ENCODE measurements at regions not wholly inside any gene's neighbourhood (a gene's known extent, or its start where the extent isn't known, plus 50 kb on each side); places are given as distances from the start of the nearest gene placed in this dataset.
"Not testable (repeated sequence)": the region's sequence is repeated elsewhere in the genome, so short reads cannot be mapped to it uniquely, and the experiment has no call there.

DNA sequence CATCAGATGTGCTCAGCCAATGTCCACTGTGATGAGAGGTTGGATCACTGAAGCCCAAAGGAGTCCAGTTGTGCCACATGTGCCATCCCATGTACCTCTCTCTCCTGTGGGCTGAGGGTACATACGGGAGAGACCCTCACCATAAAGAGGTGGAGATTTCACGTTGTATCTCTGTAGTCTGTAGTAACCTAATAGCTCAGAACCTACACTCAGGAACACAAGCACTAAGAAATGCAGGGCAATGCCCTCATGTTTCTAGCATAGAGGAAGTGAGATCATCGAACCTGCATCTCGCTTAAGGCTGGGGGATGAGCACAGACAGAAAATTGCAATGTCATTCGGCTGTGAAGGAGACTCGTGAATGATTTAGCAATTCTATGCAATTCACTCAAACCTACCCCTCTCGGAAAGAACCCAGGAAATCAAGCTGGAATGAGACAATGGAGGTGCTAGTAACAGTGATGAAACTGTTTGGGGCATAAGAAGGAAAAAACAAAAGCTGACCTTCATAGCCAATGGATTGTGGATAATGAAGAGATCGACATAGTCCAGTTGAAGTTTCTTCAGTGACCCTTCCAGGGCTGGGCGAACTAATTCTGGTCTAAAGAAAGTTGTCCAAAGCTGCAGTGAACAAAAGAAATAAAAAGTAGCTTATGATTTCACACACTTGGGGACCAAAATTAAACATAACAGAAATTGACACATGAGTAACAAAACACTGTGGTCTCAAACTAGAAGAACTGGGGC, 80.3 kb upstream of the UCN3 start:
- Histone ChIP-seq H3K4me3 (no peak overlapping the region), H3K27me3 (no peaks in the 10 kb centered on the region), H3K36me3 (no peaks in the 10 kb centered on the region), H3K9me3 (no peaks in the 10 kb centered on the region), H3K4me1 (peaks cover 0 to 9% (median 0%) of the 10 kb centered on the region in 4 donors), H3K27ac (peak overlapping the region in 1 of 3 donors; percentile 16)
- intact Hi-C loops (cut with DNase I), result no loop called here
- TF ChIP-seq, protein P1, sequence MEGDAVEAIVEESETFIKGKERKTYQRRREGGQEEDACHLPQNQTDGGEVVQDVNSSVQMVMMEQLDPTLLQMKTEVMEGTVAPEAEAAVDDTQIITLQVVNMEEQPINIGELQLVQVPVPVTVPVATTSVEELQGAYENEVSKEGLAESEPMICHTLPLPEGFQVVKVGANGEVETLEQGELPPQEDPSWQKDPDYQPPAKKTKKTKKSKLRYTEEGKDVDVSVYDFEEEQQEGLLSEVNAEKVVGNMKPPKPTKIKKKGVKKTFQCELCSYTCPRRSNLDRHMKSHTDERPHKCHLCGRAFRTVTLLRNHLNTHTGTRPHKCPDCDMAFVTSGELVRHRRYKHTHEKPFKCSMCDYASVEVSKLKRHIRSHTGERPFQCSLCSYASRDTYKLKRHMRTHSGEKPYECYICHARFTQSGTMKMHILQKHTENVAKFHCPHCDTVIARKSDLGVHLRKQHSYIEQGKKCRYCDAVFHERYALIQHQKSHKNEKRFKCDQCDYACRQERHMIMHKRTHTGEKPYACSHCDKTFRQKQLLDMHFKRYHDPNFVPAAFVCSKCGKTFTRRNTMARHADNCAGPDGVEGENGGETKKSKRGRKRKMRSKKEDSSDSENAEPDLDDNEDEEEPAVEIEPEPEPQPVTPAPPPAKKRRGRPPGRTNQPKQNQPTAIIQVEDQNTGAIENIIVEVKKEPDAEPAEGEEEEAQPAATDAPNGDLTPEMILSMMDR (IDR thresholded peaks at IDR 0.05), result no peak
- TF ChIP-seq POLR2A (IDR thresholded peaks at IDR 0.05), result no peak
- DNase-seq (no peak), ATAC-seq (peak; percentile 36 to 70 (median 54))
- WGBS (ENCODE audit: insufficient coverage, low coverage, low lambda C conversion rate, missing lambda C conversion rate), result 28% methylated on average over 9 of the region's 9 CpGs

- H3K27me3 ChIP-seq, result no peaks in the 10 kb centered on the region
- ATAC-seq, result no peak
Observed at GRCh38 chr10:5285186-5285585, 79.6 kb upstream of the UCN3 start.

DNA sequence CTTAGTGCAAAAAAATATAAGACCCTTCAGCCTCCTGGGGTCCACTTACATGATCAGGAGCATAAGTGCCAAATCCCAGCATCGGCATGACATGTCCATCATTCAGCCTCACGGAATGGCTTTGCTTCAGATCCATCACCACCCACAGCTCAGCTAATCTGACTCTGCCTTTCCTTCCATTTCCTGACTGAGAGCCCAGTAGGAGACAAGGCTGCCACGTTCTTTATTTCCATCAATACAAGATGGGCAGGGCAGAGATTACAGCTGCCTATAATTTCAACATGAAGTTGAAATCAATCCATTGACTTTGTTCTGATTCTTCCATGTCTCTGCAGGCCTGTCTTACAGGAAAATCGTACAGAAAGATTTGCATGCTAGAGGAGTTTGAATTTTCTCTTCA, 76.4 kb upstream of the UCN3 start:
- no peak for ATAC-seq
- WGBS (ENCODE audit: insufficient coverage, low coverage, low lambda C conversion rate, missing lambda C conversion rate), result 81% methylated on average over 4 of the region's 4 CpGs

More at GRCh38 chr10:5285186-5285585, 79.6 kb upstream of the UCN3 start:
- intact Hi-C loops (cut with DNase I), result no loop called here
- DNase-seq, result no peak
- no peaks in the 10 kb centered on the region for H3K9me3 ChIP-seq
- no peak overlapping the region for H3K4me3 ChIP-seq
- TF ChIP-seq, protein P1 (IDR thresholded peaks at IDR 0.05), result no peak
- no peak for TF ChIP-seq POLR2A (IDR thresholded peaks at IDR 0.05)
- WGBS (ENCODE audit: insufficient coverage, low coverage, low lambda C conversion rate, missing lambda C conversion rate), result 51% methylated on average over 5 of the region's 9 CpGs
- H3K4me1 ChIP-seq, result peaks cover 0 to 9% (median 0%) of the 10 kb centered on the region in 4 donors
- no peak overlapping the region for H3K27ac ChIP-seq
- H3K36me3 ChIP-seq, result no peaks in the 10 kb centered on the region

DNA sequence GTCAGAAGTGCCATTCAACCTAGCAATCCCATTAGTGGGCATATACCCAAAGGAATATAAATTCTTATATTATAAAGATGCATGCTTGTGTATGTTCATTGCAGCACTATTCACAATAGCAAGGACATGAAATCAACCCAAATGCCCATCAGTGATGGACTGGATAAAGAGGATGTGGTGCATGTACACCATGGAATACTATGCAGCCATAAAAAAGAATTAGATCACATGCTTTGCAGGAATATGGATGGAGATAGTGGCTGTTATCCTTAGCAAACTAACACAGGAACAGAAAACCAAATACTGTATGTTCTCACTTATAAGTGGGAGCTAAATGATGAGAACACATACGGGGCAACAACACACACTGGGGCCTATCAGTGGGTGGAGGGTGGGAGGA, 75.5 kb upstream of the UCN3 start:
- H3K4me3 ChIP-seq; H3K9me3 ChIP-seq; intact Hi-C loops (cut with DNase I); H3K27ac ChIP-seq; H3K36me3 ChIP-seq; ATAC-seq; H3K27me3 ChIP-seq; DNase-seq; H3K4me1 ChIP-seq: not testable (repeated sequence)
- WGBS (ENCODE audit: insufficient coverage, low coverage, low lambda C conversion rate, missing lambda C conversion rate), result 100% methylated on average over 1 of the region's 1 CpG

More for the DNA sequence above, 76.4 kb upstream of the UCN3 start:
- no peak for TF ChIP-seq POLR2A (IDR thresholded peaks at IDR 0.05)
- TF ChIP-seq, protein P1 (IDR thresholded peaks at IDR 0.05), result no peak
- Histone ChIP-seq H3K27me3 (no peaks in the 10 kb centered on the region), H3K4me3 (no peak overlapping the region), H3K27ac (no peak overlapping the region), H3K4me1 (peaks cover 0 to 5% (median 0%) of the 10 kb centered on the region in 4 donors), H3K9me3 (no peaks in the 10 kb centered on the region), H3K36me3 (no peaks in the 10 kb centered on the region)
- no peak for DNase-seq
- intact Hi-C loops (cut with DNase I), result no loop called here

DNA sequence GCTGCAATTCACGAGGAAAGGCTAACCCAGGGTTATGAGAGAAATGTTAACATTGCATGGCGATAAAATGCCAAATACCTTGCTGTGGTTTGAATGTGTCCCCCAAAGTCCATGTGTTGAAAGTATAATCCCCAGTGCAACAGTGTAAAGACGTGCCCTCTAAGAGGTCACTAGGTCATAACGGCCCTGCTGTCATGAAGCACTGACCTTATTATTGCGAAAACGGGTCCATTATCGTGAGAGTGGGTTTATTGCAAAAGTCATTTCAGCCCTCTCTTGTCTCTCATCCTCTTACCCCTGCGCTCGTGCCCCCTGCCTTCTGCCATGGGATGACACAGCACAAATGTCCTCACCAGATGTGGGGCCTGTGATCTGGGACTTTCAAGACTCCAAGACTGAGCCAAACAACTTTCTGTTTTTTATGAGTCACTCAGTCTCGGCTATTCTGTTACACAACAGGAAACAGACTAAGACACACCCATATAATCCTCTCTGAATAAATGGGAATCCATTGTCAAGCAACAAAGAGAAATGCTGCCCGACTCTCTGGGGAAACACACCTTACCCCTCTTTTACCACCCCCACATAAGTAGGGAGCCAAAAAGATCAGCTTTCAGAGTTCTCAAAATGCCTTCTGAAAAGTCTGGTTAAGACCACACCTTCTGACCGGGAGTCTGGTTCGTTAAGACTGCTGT, 73.1 kb upstream of the UCN3 start:
- DNase-seq (peak in 1 of 3 donors; percentile 35), ATAC-seq (peak; percentile 67 to 89 (median 76))
- no peaks in the 10 kb centered on the region for H3K27me3 ChIP-seq
- intact Hi-C loops (cut with DNase I), result loop anchor here in 1 of 2 donors (10.0 kb wide), 1 partner anchor 447 kb away; no protein-coding TSS in a partner anchor
- no peaks in the 10 kb centered on the region for H3K36me3 ChIP-seq
- H3K27ac ChIP-seq, result peak overlapping the region in 2 of 3 donors; percentile 22 to 23
- no peaks in the 10 kb centered on the region for H3K9me3 ChIP-seq
- 43% methylated on average over 8 of the region's 13 CpGs for WGBS (ENCODE audit: insufficient coverage, low coverage, low lambda C conversion rate, missing lambda C conversion rate)
- no peak overlapping the region for H3K4me3 ChIP-seq
- no peaks in the 10 kb centered on the region for H3K4me1 ChIP-seq
- TF ChIP-seq, protein P1 (IDR thresholded peaks at IDR 0.05), result no peak
- no peak for TF ChIP-seq POLR2A (IDR thresholded peaks at IDR 0.05)
